ENCODE measurements at regions not wholly inside any gene's neighbourhood (a gene's known extent, or its start where the extent isn't known, plus 50 kb on each side); places are given as distances from the start of the nearest gene placed in this dataset.

- Mint-ChIP-seq H3K4me3 (no peak overlapping the region), H3K27ac (no peak overlapping the region), H3K27me3 (ENCODE audit: low read depth, poor library complexity) (no peaks in the 10 kb centered on the region), H3K36me3 (ENCODE audit: low read depth) (no peaks in the 10 kb centered on the region), H3K9me3 (no peaks in the 10 kb centered on the region), H3K4me1 (no peaks in the 10 kb centered on the region)
- no peak for DNase-seq
- TF ChIP-seq, protein P1, sequence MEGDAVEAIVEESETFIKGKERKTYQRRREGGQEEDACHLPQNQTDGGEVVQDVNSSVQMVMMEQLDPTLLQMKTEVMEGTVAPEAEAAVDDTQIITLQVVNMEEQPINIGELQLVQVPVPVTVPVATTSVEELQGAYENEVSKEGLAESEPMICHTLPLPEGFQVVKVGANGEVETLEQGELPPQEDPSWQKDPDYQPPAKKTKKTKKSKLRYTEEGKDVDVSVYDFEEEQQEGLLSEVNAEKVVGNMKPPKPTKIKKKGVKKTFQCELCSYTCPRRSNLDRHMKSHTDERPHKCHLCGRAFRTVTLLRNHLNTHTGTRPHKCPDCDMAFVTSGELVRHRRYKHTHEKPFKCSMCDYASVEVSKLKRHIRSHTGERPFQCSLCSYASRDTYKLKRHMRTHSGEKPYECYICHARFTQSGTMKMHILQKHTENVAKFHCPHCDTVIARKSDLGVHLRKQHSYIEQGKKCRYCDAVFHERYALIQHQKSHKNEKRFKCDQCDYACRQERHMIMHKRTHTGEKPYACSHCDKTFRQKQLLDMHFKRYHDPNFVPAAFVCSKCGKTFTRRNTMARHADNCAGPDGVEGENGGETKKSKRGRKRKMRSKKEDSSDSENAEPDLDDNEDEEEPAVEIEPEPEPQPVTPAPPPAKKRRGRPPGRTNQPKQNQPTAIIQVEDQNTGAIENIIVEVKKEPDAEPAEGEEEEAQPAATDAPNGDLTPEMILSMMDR (IDR thresholded peaks at IDR 0.05) = no peak
Observed at GRCh38 chr4:105074097-105074496, 72.6 kb upstream of the TET2 start.

DNA sequence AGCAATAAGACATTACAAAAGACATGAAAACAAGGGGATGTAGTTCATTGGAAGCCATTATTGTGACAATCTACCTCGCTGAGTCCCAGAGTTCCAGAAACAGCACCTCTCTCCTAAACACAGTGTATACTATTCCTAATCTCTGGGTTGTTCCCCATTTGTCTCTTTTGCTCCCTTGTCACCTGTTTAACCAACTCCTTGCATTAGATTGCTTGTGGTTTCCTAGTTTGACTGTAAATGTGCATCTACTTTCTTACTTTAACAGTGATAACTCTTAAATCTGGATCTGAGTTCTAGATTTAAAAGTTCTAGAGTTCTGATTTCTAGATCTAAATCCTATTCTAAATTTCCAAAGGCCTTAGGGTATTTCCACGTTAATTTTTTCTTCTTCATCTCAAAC lies 71.6 kb upstream of the TET2 start:
- Mint-ChIP-seq H3K27me3 (ENCODE audit: low read depth, poor library complexity) (no peaks in the 10 kb centered on the region), H3K4me1 (no peaks in the 10 kb centered on the region), H3K36me3 (ENCODE audit: low read depth) (no peaks in the 10 kb centered on the region), H3K4me3 (no peak overlapping the region), H3K9me3 (peaks cover 6% of the 10 kb centered on the region), H3K27ac (no peak overlapping the region)
- TF ChIP-seq, protein P1 (IDR thresholded peaks at IDR 0.05) = no peak
- DNase-seq = no peak

GRCh38 chr4:105088110-105088879 lies 58.4 kb upstream of the TET2 start:
- no peak overlapping the region for H3K27ac Mint-ChIP-seq
- no peak overlapping the region for H3K4me3 Mint-ChIP-seq
- TF ChIP-seq, protein P1 (IDR thresholded peaks at IDR 0.05) = no peak
- peaks cover 3% of the 10 kb centered on the region for H3K9me3 Mint-ChIP-seq
- H3K27me3 Mint-ChIP-seq (ENCODE audit: low read depth, poor library complexity) = peaks cover 18% of the 10 kb centered on the region
- no peaks in the 10 kb centered on the region for H3K36me3 Mint-ChIP-seq (ENCODE audit: low read depth)
- no peaks in the 10 kb centered on the region for H3K4me1 Mint-ChIP-seq
- no peak for DNase-seq

DNA sequence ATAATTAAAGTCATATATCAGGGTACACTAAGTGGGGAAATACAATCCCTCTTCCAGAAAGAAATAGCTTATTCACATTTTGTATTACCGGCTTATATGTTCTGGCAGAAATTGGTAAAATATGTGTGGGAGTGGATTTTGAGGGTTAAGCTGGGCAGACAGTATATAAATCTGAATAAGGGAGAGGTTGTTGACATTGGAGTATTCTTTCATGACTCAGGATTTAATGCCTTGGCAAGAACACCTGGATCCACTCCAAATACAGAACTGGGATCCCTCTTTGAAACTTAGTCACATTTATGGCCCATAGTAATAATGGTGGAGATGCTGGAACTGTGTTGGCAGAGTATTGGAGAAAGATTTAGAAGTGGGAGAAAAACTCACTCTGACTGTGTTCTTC lies 54.3 kb upstream of the TET2 start:
- no peaks in the 10 kb centered on the region for H3K36me3 Mint-ChIP-seq (ENCODE audit: low read depth)
- peaks cover 12% of the 10 kb centered on the region for H3K27me3 Mint-ChIP-seq (ENCODE audit: low read depth, poor library complexity)
- TF ChIP-seq, protein P1 (IDR thresholded peaks at IDR 0.05) = no peak
- no peak for DNase-seq
- H3K27ac Mint-ChIP-seq = no peak overlapping the region
- no peak overlapping the region for H3K4me3 Mint-ChIP-seq
- H3K4me1 Mint-ChIP-seq = no peaks in the 10 kb centered on the region
- H3K9me3 Mint-ChIP-seq = peaks cover 11% of the 10 kb centered on the region

- TF ChIP-seq, protein P1 (IDR thresholded peaks at IDR 0.05) = no peak
- no peaks in the 10 kb centered on the region for H3K4me1 Mint-ChIP-seq
- no peak overlapping the region for H3K4me3 Mint-ChIP-seq
- H3K9me3 Mint-ChIP-seq = peaks cover 12% of the 10 kb centered on the region
- H3K27me3 Mint-ChIP-seq (ENCODE audit: low read depth, poor library complexity) = peaks cover 12% of the 10 kb centered on the region
- H3K27ac Mint-ChIP-seq = no peak overlapping the region
- H3K36me3 Mint-ChIP-seq (ENCODE audit: low read depth) = no peaks in the 10 kb centered on the region
- DNase-seq = no peak
Observed at GRCh38 chr4:105092768-105093167, 53.9 kb upstream of the TET2 start.

GRCh38 chr4:105093975-105094374 lies 52.7 kb upstream of the TET2 start:
- no peaks in the 10 kb centered on the region for H3K36me3 Mint-ChIP-seq (ENCODE audit: low read depth)
- H3K9me3 Mint-ChIP-seq = peaks cover 15% of the 10 kb centered on the region
- DNase-seq = no peak
- H3K4me1 Mint-ChIP-seq = no peaks in the 10 kb centered on the region
- TF ChIP-seq, protein P1 (IDR thresholded peaks at IDR 0.05) = no peak
- H3K4me3 Mint-ChIP-seq = no peak overlapping the region
- peaks cover 12% of the 10 kb centered on the region for H3K27me3 Mint-ChIP-seq (ENCODE audit: low read depth, poor library complexity)
- H3K27ac Mint-ChIP-seq = no peak overlapping the region
